OCI-LY3 (cell line): ENCODE measurements at regions not wholly inside any gene's neighbourhood (a gene's known extent, or its start where the extent isn't known, plus 50 kb on each side); places are given as distances from the start of the nearest gene placed in this dataset.
"Not testable (repeated sequence)": the region's sequence is repeated elsewhere in the genome, so short reads cannot be mapped to it uniquely, and the experiment has no call there.

ENCODE experiments used
- H2AFZ ChIP-seq: fragments of 200-600, 300-600 bp; shearing (Covaris generic); 2 replicates; pipeline ENCODE4 v1.6.0; 2014; ENCODE audit warnings: antibody characterized with exemption, low read depth, low read length
- H3K27ac ChIP-seq: fragments of 200-600, 300-600 bp; sonication (generic); 2 replicates; pipeline ENCODE4 v1.5.1; 2014; ENCODE audit warnings: mild to moderate bottlenecking, low read length, moderate library complexity, mixed read lengths
- H3K27me3 ChIP-seq: fragments of 200-600, 300-600 bp; sonication (generic); 2 replicates; pipeline ENCODE4 v1.6.1; 2014; ENCODE audit warnings: low read depth, low read length, mixed read lengths
- H3K36me3 ChIP-seq: fragments of 200-600, 300-600 bp; sonication (generic); replicated peaks from 2 replicates; pipeline ENCODE3; 2014; ENCODE audit warnings: low read depth, low read length, mixed read lengths
- H3K4me1 ChIP-seq: fragments of 300-600, 200-600 bp; sonication (generic); 2 replicates; pipeline ENCODE4 v1.6.1; 2014; ENCODE audit warnings: low read length, mixed read lengths
- H3K4me2 ChIP-seq: fragments of 200-600, 300-600 bp; sonication (generic); 2 replicates; pipeline ENCODE4 v1.6.1; 2014; ENCODE audit warnings: low read length, mixed read lengths
- H3K4me3 ChIP-seq: fragments of 300-600, 200-600 bp; sonication (generic); 2 replicates; pipeline ENCODE4 v1.5.1; 2014; ENCODE audit warnings: antibody characterized with exemption, mild to moderate bottlenecking, low read length, moderate library complexity
- H3K79me2 ChIP-seq: fragments of 300-600, 200-600 bp; shearing (Covaris generic); 2 replicates; pipeline ENCODE4 v1.6.1; 2014; ENCODE audit warnings: mild to moderate bottlenecking, low read length, mixed read lengths
- H3K9ac ChIP-seq: fragments of 300-600, 200-600 bp; shearing (Covaris generic); 2 replicates; pipeline ENCODE4 v1.6.0; 2014; ENCODE audit warnings: mild to moderate bottlenecking, low read length, moderate library complexity
- H3K9me3 ChIP-seq: fragments of 200-600, 300-600 bp; shearing (Covaris generic); 2 replicates; pipeline ENCODE4 v1.6.1; 2014; ENCODE audit warnings: low read length, mixed read lengths; ENCODE audit not compliant: insufficient read depth
- H4K20me1 ChIP-seq: fragments of 200-600, 300-600 bp; sonication (generic); 2 replicates; pipeline ENCODE4 v1.6.1; 2016; ENCODE audit warnings: low read length, mixed read lengths; ENCODE audit not compliant: insufficient read depth
- CTCF ChIP-seq: fragments of 200-600, 300-600 bp; sonication (generic); IDR thresholded peaks from 2 replicates; pipeline ENCODE4 v1.5.1; 2014; ENCODE audit warnings: antibody characterized with exemption, low read length, low read depth
- EZH2phosphoT487 ChIP-seq: fragments of 200-600 bp; shearing (Covaris generic); IDR thresholded peaks from 2 replicates; pipeline ENCODE4 v1.6.1; 2018; ENCODE audit warnings: antibody characterized with exemption, mixed run types, low read depth

DNA sequence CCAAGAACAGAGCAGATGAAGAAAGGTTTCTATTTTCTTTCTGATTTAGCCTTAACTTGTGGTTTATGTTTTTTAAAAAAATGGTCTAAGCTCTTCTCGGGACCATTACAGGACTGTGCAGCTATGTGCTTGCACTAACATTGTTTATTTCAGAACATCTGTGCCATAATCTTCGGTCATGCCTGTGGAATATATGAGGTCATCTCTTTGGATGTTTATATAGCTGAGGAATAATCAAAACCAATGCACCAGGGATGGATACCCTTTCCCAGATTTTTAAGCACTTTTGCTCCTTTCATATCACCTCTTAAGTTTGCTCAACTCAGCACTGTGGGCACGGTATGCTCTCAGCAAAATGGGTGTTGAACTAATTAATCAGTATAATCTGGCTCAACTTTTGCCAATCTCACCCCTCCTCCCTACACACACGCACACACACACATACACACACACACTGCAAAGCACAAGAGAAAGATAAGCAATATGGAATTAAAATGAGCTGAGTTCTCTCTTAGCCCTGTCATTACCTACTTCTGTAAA, 268.5 kb upstream of the TMC3 start:
- H3K4me1 ChIP-seq = no peaks in the 10 kb centered on the region
- H3K9ac ChIP-seq = no peak overlapping the region
- no peaks in the 10 kb centered on the region for H3K36me3 ChIP-seq
- no peak overlapping the region for H2AFZ ChIP-seq
- peaks cover 17% of the 10 kb centered on the region for H3K27me3 ChIP-seq
- no peak overlapping the region for H3K4me3 ChIP-seq
- H3K4me2 ChIP-seq = no peak overlapping the region
- TF ChIP-seq CTCF (no peak), EZH2phosphoT487 (no peak)
- no peak overlapping the region for H3K27ac ChIP-seq
- H3K9me3 ChIP-seq = no peaks in the 10 kb centered on the region
- H3K79me2 ChIP-seq = no peaks in the 10 kb centered on the region
- no peaks in the 10 kb centered on the region for H4K20me1 ChIP-seq

DNA sequence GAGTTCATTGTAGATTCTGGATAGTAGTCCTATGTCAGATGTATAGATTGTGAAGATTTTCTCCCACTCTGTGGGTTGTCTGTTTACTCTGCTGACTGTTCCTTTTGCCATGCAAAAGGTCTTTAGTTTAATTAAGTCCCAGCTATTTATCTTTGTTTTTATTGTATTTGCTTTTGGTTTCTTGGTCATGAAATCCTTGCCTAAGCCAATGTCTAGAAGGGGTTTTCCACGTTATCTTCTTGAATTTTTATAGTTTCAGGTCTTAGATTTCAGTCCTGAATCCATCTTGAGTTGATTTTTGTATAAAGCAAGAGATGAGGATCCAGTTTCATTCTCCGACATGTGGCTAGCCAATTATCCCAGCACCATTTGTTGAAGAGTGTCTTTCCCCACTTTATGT, 262.1 kb upstream of the TMC3 start:
- not testable (repeated sequence) for H3K79me2 ChIP-seq, H3K4me3 ChIP-seq, H3K27me3 ChIP-seq, H3K9ac ChIP-seq, H2AFZ ChIP-seq, H4K20me1 ChIP-seq, H3K4me2 ChIP-seq, H3K27ac ChIP-seq, H3K9me3 ChIP-seq, H3K36me3 ChIP-seq, H3K4me1 ChIP-seq

- no peak overlapping the region for H3K27ac ChIP-seq
- H3K79me2 ChIP-seq = no peaks in the 10 kb centered on the region
- H2AFZ ChIP-seq = no peak overlapping the region
- no peaks in the 10 kb centered on the region for H3K9me3 ChIP-seq
- H3K4me1 ChIP-seq = no peaks in the 10 kb centered on the region
- H3K27me3 ChIP-seq = peaks cover 4% of the 10 kb centered on the region
- no peak overlapping the region for H3K4me2 ChIP-seq
- no peak overlapping the region for H3K4me3 ChIP-seq
- no peaks in the 10 kb centered on the region for H3K36me3 ChIP-seq
- H3K9ac ChIP-seq = no peak overlapping the region
- TF ChIP-seq EZH2phosphoT487 (no peak), CTCF (no peak)
- H4K20me1 ChIP-seq = no peaks in the 10 kb centered on the region
These were observed 259.9 kb upstream of the TMC3 start for GRCh38 chr15:81633889-81634288.

- no peaks in the 10 kb centered on the region for H3K36me3 ChIP-seq
- no peak overlapping the region for H3K4me2 ChIP-seq
- no peak overlapping the region for H3K9ac ChIP-seq
- H3K27me3 ChIP-seq = no peaks in the 10 kb centered on the region
- no peak overlapping the region for H3K27ac ChIP-seq
- no peaks in the 10 kb centered on the region for H3K9me3 ChIP-seq
- H3K4me1 ChIP-seq = no peaks in the 10 kb centered on the region
- H3K4me3 ChIP-seq = no peak overlapping the region
- TF ChIP-seq EZH2phosphoT487 = no peak
- no peak for TF ChIP-seq CTCF
- no peak overlapping the region for H2AFZ ChIP-seq
- H4K20me1 ChIP-seq = no peaks in the 10 kb centered on the region
- H3K79me2 ChIP-seq = no peaks in the 10 kb centered on the region
These were observed 251.9 kb upstream of the TMC3 start for GRCh38 chr15:81625896-81626295.

DNA sequence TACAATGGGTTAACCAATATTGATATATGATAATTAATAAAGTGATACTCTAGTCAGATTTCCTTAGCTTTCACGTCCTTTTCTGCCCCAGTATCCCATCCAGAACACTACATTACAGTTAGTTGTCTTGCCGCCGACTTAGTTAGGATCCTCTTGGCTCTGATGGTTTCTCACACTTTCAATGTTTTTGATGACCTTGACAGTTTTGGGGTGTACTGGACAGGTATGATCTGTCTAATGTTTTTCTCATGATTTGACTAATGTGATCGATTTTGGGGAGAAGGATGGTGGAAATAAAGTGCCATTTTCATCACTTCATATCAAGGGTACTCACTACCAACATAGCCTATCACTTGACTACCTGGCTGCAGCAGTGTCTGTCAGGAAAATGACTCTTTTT, 245.0 kb upstream of the TMC3 start:
- Histone ChIP-seq H3K36me3 (no peaks in the 10 kb centered on the region), H3K4me2 (no peak overlapping the region), H3K9me3 (no peaks in the 10 kb centered on the region), H2AFZ (no peak overlapping the region), H3K4me3 (no peak overlapping the region), H3K9ac (no peak overlapping the region), H3K4me1 (no peaks in the 10 kb centered on the region), H3K27me3 (peaks cover 3% of the 10 kb centered on the region; the same call in 1 of the 2 replicates), H3K27ac (no peak overlapping the region), H3K79me2 (no peaks in the 10 kb centered on the region), H4K20me1 (no peaks in the 10 kb centered on the region)
- no peak for TF ChIP-seq CTCF
- no peak for TF ChIP-seq EZH2phosphoT487
